HUDEP-2 (cell line): ENCODE measurements at regions not wholly inside any gene's neighbourhood (a gene's known extent, or its start where the extent isn't known, plus 50 kb on each side); places are given as distances from the start of the nearest gene placed in this dataset.

Source experiments
- DNase-seq, 76 experiments: peaks; one replicate each; lab custom pipeline; 2025; ENCODE audit not compliant: unreplicated experiment in 76 of 76; lab: John Stamatoyannopoulos, UW

- DNase-seq = no peak
Measured at GRCh38 chr9:100937382-100937781, 91.1 kb upstream of the PLPPR1 start.

- no peak for DNase-seq
Measured at GRCh38 chr9:100938507-100938906, 90.0 kb upstream of the PLPPR1 start.

- DNase-seq = no peak
Measured at GRCh38 chr9:100939636-100940035, 88.9 kb upstream of the PLPPR1 start.

GRCh38 chr9:100959226-100959625 lies 69.3 kb upstream of the PLPPR1 start:
- no peak for DNase-seq
